ENCODE measurements at regions not wholly inside any gene's neighbourhood (a gene's known extent, or its start where the extent isn't known, plus 50 kb on each side); places are given as distances from the start of the nearest gene placed in this dataset.

GRCh38 chr3:115244350-115244749 is 97.3 kb upstream of the ZBTB20 start:
- TF ChIP-seq POLR2A (IDR thresholded peaks at IDR 0.05) (no peak), CTCF (IDR thresholded peaks at IDR 0.05) (no peak)
